GM18861 (cell line): ENCODE measurements at regions not wholly inside any gene's neighbourhood (a gene's known extent, or its start where the extent isn't known, plus 50 kb on each side); places are given as distances from the start of the nearest gene placed in this dataset.
"Not testable (repeated sequence)": the region's sequence is repeated elsewhere in the genome, so short reads cannot be mapped to it uniquely, and the experiment has no call there.

Experiments used
- ATAC-seq: cut with Tn5 transposase; IDR thresholded peaks from one replicate; pipeline ENCODE4 v1.9.1; 2021; ENCODE audit not compliant: unreplicated experiment

DNA sequence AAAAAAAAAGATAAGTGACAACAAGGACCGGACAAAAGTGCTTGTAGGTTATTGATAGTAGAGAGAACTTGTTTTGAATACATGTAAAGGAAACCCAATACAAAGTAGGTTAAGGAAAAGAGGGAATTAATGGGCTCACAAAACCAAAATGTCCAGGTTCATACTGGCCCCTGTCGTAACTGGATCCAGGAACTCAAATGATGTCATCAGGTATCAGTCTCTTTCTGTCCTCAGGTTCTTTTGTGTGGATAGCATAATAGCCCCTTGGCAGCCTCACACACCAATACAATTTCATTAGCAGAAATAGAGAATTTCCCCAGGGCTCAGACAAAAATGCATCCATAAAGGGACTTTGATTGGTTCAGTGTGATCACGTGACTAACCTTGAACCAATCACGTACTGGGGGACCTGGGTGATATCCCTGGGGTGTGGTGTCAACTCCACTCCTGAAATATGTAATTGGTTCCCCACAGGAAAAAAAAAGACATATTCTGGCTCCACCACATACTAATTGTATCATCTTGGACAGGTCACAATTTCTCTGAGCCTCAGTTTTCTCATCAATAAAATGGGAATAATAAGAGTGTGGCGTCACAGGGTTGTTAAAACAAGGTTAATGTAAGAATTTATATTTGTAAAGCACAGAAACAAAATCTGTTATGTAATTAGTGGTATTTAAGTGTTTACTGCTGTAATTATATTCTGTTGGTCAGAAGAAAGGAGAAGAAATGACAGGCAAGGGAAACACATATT is 174.8 kb downstream of the PDGFRA start:
- no peak for ATAC-seq

DNA sequence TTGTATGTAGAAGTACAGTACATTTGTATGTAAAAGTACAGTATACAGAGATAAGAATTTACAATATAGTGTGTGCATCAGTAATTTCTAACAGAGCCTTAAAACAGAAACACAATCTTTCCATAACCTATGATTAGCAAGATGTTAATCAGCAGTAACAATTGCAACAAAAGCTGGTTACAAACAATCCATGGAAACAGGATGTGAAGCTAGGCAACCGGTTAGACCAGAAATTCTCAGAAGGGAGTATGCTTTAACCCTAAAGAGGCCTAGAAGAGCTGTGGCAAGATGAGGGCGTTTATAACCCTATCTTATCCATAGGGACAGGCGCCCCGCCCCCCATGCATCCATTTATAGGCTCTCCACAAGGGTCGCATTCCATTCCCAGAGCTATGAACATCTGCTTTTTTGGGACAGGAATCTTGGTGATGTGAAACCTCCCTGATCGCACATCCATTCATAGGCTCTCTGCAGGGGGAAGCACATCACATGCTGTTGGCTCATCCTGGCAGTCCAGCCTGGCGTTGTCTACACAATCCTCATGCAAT is 180.3 kb downstream of the PDGFRA start:
- ATAC-seq = not testable (repeated sequence)

DNA sequence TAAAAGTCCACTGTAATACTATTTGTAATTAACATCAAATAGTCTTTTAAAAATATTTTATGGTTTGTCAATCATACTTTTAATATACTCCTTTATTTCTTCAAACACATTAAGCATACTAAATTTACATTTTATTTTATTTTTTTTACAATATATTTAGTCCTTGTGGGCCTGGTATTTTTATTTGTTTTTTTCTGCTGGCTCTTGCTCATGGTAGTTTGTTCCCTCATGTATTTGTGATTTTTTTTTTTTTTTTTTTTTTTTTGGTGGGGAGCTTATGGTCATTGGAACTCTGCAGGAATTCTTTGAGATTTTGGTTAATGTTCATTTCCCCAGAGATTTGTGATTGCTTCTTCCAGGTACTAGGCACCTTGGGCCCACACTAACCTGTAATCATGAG is 185.5 kb downstream of the PDGFRA start:
- ATAC-seq = no peak

GRCh38 chr4:54417476-54417875 is 188.4 kb downstream of the PDGFRA start:
- ATAC-seq = no peak

DNA sequence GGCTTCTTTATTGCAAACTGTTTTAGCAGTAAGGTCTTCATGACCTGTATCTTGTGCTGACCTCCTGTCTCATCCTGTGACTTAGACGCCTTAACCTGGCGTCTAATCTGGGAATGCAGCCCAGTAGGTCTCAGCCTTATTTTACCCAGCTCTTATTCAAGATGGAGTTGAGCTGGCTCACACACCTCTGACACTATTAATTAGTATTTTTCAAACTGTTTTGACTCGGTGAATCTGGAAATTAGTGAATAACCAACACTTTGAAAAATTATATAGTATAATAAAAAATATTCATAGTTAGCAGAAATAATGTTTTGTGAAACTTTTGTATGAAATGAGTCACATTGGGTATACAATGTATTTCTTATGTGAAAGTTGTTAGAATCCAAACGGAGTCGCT is 189.4 kb downstream of the PDGFRA start:
- no peak for ATAC-seq

- ATAC-seq = no peak
Measured at GRCh38 chr4:54423066-54423465, 194.0 kb downstream of the PDGFRA start.

DNA sequence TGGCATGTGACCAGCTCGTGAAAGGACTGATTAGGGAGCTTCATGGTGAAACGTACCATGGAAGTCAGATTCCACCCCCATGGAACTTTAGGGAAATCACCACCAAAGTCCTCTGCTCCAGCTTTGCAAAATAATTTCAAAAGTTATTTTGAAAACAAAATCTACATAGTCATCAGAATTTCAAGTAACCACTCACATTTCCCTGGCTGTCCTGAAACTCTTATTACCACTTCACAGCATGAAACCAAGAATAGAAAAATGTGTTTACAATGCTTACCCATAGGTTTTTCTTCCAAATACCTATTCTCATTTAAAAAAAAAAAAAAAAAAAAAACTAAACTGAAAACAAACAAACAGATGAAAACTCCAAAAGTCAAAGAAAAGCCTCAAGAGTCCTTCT is 198.7 kb downstream of the PDGFRA start:
- ATAC-seq = no peak

DNA sequence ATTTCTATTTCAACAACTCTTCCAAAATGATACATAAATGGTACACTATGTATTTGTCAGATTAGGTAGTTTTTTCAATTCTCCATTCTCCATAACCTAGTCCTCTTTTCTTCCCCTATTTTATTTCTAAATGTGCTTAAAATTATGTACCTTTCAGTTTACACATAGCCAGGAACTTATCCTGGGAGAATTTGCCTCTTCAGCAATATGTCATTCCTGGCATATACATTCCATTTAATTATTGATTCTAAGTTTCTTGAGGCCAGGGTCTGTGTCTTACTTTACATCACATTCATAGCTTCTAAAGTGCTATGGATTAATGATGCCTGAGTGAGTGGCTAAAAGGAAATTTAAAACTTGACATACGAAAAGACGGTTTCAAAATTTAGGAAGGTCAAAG is 199.8 kb downstream of the PDGFRA start:
- ATAC-seq = no peak

GRCh38 chr4:54433686-54434085 is 204.6 kb downstream of the PDGFRA start:
- ATAC-seq = no peak

- no peak for ATAC-seq
Measured at GRCh38 chr4:54439831-54440243, 210.7 kb downstream of the PDGFRA start.

- ATAC-seq = no peak
Measured at GRCh38 chr4:54440394-54441136, 211.5 kb downstream of the PDGFRA start.

GRCh38 chr4:54445866-54446265 is 211.9 kb upstream of the KIT start:
- no peak for ATAC-seq

DNA sequence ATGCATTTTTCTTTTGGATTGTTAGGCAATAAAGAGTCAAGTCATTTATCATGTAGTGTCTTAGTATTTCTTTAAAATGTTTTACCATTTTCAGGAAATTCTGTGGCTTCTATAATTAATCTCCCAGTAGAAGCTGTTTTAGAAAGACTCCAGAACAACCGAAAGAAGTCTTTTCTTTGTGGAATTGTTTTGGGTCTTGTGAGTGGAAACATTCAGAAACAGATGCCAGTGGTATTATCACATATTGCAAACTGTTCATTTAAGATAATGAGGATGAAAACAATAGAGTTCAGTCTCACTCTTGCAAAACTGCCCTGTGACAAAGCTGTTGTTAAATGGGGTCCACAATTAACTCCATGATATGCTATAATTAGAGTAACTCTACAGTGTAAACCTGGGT is 211.2 kb upstream of the KIT start:
- no peak for ATAC-seq

DNA sequence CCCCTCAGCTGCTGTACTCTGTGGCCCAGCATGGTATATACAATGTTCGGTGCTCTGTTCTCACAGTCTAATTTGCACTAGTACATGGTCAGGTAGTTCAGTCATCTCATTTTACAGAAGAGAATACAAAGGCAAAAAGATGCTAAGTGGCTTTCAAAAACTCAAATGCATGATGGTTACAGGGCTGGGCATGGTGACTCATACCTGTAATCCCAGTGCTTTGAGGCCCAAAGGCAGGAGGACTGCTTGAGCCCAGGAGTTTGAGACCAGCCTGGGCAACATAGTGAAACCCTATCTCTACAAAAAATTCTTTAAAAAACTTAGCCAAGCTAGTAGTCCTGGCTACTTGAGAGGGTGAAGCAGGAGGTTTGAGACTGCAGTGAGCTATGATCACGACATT is 210.5 kb upstream of the KIT start:
- ATAC-seq = no peak

- no peak for ATAC-seq
Measured at GRCh38 chr4:54449999-54450398, 207.8 kb upstream of the KIT start.

- ATAC-seq = not testable (repeated sequence)
Measured at GRCh38 chr4:54466960-54467359, 190.8 kb upstream of the KIT start.

- ATAC-seq = no peak
Measured at GRCh38 chr4:54473077-54473545, 184.6 kb upstream of the KIT start.

DNA sequence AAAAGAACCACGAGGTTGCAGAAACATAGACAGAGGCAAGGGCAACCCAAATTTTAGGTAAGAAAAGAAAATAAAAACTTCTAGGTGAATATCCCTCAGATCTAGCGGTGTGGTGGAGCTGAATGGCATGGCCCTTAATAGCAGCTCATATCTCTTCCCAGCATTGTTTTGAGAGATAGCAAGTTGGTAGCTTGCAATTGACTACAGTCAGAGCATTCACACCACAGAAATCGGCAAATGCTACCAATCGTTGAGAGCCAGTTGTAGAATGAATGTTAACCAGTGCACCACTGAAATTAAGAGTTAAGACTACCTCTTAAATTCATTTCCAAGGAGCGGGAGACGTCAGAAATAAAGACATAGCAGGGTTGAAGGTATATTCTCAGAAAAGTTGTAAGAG is 184.0 kb upstream of the KIT start:
- no peak for ATAC-seq

DNA sequence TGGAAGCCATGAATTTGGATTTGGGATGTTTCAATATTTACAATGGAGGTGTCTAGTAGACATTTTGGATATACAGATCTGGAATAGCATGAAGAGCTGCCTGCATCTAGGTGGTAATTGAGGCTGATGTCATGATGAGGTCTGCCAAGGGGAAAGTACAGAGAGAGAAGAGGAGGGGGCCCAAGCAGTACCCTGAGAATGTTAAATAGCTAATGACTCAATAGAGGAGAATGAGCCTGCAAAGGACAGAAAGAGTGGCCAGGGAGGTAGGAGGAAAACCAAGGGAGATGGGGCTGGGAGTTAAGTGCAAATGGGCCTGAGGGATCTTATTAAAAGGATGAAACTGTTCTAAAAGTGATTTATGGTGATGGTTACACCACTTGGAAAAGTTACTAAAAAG is 182.2 kb upstream of the KIT start:
- no peak for ATAC-seq

GRCh38 chr4:54482529-54483200 is 175.1 kb upstream of the KIT start:
- no peak for ATAC-seq

DNA sequence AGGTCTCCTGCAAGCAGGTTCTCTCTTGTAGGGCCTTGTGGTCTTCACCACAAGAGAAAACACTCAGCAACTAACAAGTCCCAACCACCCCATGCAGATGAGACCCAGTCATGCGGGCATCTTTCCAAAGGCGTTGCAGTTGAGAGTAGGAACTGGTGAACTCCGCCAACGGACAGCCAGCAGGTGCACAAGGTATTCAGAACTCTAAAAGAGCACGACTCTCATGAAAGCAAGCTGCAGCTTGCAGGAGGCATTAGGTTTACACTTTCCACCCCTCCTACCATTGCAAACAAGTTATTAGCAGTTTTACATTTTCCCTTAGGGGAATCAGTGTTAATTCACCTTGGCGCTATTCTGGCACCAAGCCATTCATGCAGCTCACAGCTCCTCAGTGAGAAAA is 173.4 kb upstream of the KIT start:
- no peak for ATAC-seq

DNA sequence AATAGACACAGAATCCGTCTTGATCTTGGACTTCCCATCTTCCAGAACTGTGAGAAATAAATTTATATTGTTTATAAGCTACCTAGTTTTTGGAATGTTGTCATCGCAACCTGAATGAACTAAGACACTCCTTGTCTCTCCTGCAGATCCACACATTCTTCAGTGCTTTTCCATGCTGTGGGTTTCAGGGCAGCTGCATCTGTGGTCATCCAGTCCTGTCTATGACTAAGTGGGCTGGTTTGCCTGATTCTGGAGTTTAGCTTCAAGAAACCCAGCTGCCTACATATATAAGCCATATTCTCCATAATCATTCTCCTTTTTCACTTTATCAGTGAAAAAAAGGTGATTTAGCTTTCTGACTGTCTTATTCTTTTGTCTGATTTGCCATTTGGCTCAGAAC is 170.3 kb upstream of the KIT start:
- ATAC-seq = no peak
